CD4-positive, CD25-positive, alpha-beta regulatory T cell (primary cell): ENCODE measurements at regions not wholly inside any gene's neighbourhood (a gene's known extent, or its start where the extent isn't known, plus 50 kb on each side); places are given as distances from the start of the nearest gene placed in this dataset.
"Not testable (repeated sequence)": the region's sequence is repeated elsewhere in the genome, so short reads cannot be mapped to it uniquely, and the experiment has no call there.

Source experiments
- ATAC-seq, 2 donors: fragments of 150-1000 bp; cut with Tn5 transposase; one replicate each; pipeline ENCODE4 v1.10.0; 2021; ENCODE audit warnings: low read depth in 2 of 2, moderate number of reproducible peaks in 2 of 2, moderate library complexity in 1 of 2
- DNase-seq, 3 donors: peaks; one replicate each; pipeline versions ENCODE4 v3.0.0 to v3.0.0-alpha.2; 2012 to 2022; ENCODE audit warnings: mixed read lengths in 1 of 3
- H3K27ac ChIP-seq: one replicate; pipeline ENCODE4 v1.7.0; 2013; ENCODE audit warnings: mild to moderate bottlenecking, low read length; ENCODE audit not compliant: insufficient read depth, poor library complexity, severe bottlenecking
- H3K27me3 ChIP-seq: one replicate; pipeline ENCODE4 v1.7.0; 2013; ENCODE audit warnings: low read length; ENCODE audit not compliant: control insufficient read depth, insufficient read depth
- H3K36me3 ChIP-seq: one replicate; pipeline ENCODE4 v1.7.0; 2013; ENCODE audit warnings: mild to moderate bottlenecking, low read length, moderate library complexity; ENCODE audit not compliant: control insufficient read depth, insufficient read depth
- H3K4me1 ChIP-seq: 2 replicates; pipeline ENCODE4 v1.7.0; 2013; ENCODE audit warnings: mild to moderate bottlenecking, low read length; ENCODE audit not compliant: insufficient read depth, control insufficient read depth, poor library complexity, severe bottlenecking
- H3K4me3 ChIP-seq: one replicate; pipeline ENCODE4 v1.7.0; 2013; ENCODE audit warnings: low read depth, mild to moderate bottlenecking, low read length, moderate library complexity
- H3K9me3 ChIP-seq, 2 experiments: 1 replicate in 1 of 2; 2 replicates in 1 of 2; pipeline ENCODE4 v1.7.0; 2013; ENCODE audit warnings: low read length in 2 of 2, mild to moderate bottlenecking in 1 of 2, moderate library complexity in 1 of 2; ENCODE audit not compliant: control insufficient read depth in 2 of 2
- H3K27ac Mint-ChIP-seq, 3 donors: one replicate each; pipeline ENCODE4 v1.8.0; 2020 to 2022; ENCODE audit warnings: mild to moderate bottlenecking in 3 of 3, mixed read lengths in 3 of 3, moderate library complexity in 2 of 3
- H3K27me3 Mint-ChIP-seq: one replicate; pipeline ENCODE4 v1.8.0; 2022; ENCODE audit warnings: mild to moderate bottlenecking, mixed read lengths
- H3K36me3 Mint-ChIP-seq: one replicate; pipeline ENCODE4 v1.8.0; 2020; ENCODE audit warnings: mixed read lengths
- H3K4me1 Mint-ChIP-seq, 4 donors: one replicate each; pipeline ENCODE4 v1.8.0; 2020 to 2022; ENCODE audit warnings: mixed read lengths in 4 of 4, mild to moderate bottlenecking in 1 of 4
- H3K4me3 Mint-ChIP-seq, 4 donors: one replicate each; pipeline ENCODE4 v1.8.0; 2020 to 2022; ENCODE audit warnings: mild to moderate bottlenecking in 4 of 4, mixed read lengths in 4 of 4, moderate library complexity in 3 of 4
- H3K9me3 Mint-ChIP-seq, 7 donors: one replicate each; pipeline ENCODE4 v1.8.0; 2020 to 2022; ENCODE audit warnings: mixed read lengths in 7 of 7, mild to moderate bottlenecking in 3 of 7, moderate library complexity in 2 of 7

GRCh38 chrX:67094061-67094460 lies 449.8 kb upstream of the AR start:
- no peaks in the 10 kb centered on the region for H3K36me3 Mint-ChIP-seq
- Histone ChIP-seq H3K9me3 (no peaks in the 10 kb centered on the region), H3K36me3 (no peaks in the 10 kb centered on the region), H3K4me1 (no peaks in the 10 kb centered on the region), H3K27me3 (no peaks in the 10 kb centered on the region), H3K27ac (no peak overlapping the region), H3K4me3 (no peak overlapping the region)
- no peaks in the 10 kb centered on the region for H3K27me3 Mint-ChIP-seq
- peaks cover 0 to 5% (median 0%) of the 10 kb centered on the region in 7 donors for H3K9me3 Mint-ChIP-seq
- ATAC-seq (no peak), DNase-seq (no peak)
- no peaks in the 10 kb centered on the region for H3K4me1 Mint-ChIP-seq
- H3K4me3 Mint-ChIP-seq: no peak overlapping the region
- no peak overlapping the region for H3K27ac Mint-ChIP-seq

DNA sequence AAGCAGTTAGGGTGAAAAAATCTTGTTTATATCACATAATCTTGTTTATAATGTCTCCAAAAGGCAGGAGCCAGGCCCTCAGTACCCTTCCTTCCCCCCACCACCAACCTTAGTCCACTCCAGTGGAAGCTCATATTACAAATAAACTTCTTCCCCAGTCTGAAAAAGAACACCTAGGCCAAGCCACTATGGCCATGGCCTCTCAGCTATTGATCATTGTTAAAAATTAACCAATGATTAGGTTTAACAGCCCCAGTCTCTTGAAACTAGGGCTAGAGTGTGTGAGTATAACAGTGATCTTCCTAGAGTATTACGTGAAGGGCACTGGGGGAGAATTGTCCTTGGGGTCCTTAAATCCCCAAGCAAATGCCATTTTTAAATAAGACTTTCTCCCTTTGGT lies 411.9 kb upstream of the EDA2R start:
- DNase-seq (no peak), ATAC-seq (no peak)
- Histone ChIP-seq H3K36me3 (no peaks in the 10 kb centered on the region), H3K4me3 (no peak overlapping the region), H3K27me3 (no peaks in the 10 kb centered on the region), H3K9me3 (no peaks in the 10 kb centered on the region), H3K4me1 (no peaks in the 10 kb centered on the region), H3K27ac (no peak overlapping the region)
- Mint-ChIP-seq H3K36me3 (no peaks in the 10 kb centered on the region), H3K9me3 (peaks cover 0 to 4% (median 0%) of the 10 kb centered on the region in 7 donors), H3K4me3 (no peak overlapping the region), H3K27me3 (no peaks in the 10 kb centered on the region), H3K4me1 (no peaks in the 10 kb centered on the region), H3K27ac (no peak overlapping the region)

- Histone ChIP-seq H3K4me3 (no peak overlapping the region), H3K27ac (no peak overlapping the region), H3K27me3 (no peaks in the 10 kb centered on the region), H3K36me3 (no peaks in the 10 kb centered on the region), H3K9me3 (no peaks in the 10 kb centered on the region), H3K4me1 (no peaks in the 10 kb centered on the region)
- ATAC-seq (no peak), DNase-seq (no peak)
- Mint-ChIP-seq H3K4me3 (no peak overlapping the region), H3K36me3 (no peaks in the 10 kb centered on the region), H3K4me1 (no peaks in the 10 kb centered on the region), H3K27me3 (no peaks in the 10 kb centered on the region), H3K27ac (no peak overlapping the region), H3K9me3 (peaks cover 0 to 8% (median 0%) of the 10 kb centered on the region in 7 donors)
Measured at GRCh38 chrX:67044866-67045265, 406.0 kb upstream of the EDA2R start.

GRCh38 chrX:67044029-67044653 lies 405.3 kb upstream of the EDA2R start:
- ATAC-seq: no peak
- H3K27ac ChIP-seq: no peak overlapping the region
- H3K27me3 ChIP-seq: no peaks in the 10 kb centered on the region
- peaks cover 0 to 8% (median 0%) of the 10 kb centered on the region in 7 donors for H3K9me3 Mint-ChIP-seq
- no peaks in the 10 kb centered on the region for H3K4me1 ChIP-seq
- no peak overlapping the region for H3K4me3 ChIP-seq
- H3K36me3 Mint-ChIP-seq: no peaks in the 10 kb centered on the region
- H3K27me3 Mint-ChIP-seq: no peaks in the 10 kb centered on the region
- no peak for DNase-seq
- H3K9me3 ChIP-seq: no peaks in the 10 kb centered on the region
- H3K27ac Mint-ChIP-seq: no peak overlapping the region
- no peaks in the 10 kb centered on the region for H3K4me1 Mint-ChIP-seq
- H3K36me3 ChIP-seq: no peaks in the 10 kb centered on the region
- H3K4me3 Mint-ChIP-seq: no peak overlapping the region

- Histone ChIP-seq H3K9me3 (peaks cover 0 to 5% of the 10 kb centered on the region in 2 experiments), H3K4me3 (no peak overlapping the region), H3K36me3 (no peaks in the 10 kb centered on the region), H3K27me3 (no peaks in the 10 kb centered on the region), H3K4me1 (no peaks in the 10 kb centered on the region), H3K27ac (no peak overlapping the region)
- H3K27me3 Mint-ChIP-seq: no peaks in the 10 kb centered on the region
- H3K36me3 Mint-ChIP-seq: no peaks in the 10 kb centered on the region
- H3K9me3 Mint-ChIP-seq: peaks cover 0 to 13% (median 0%) of the 10 kb centered on the region in 7 donors
- ATAC-seq (no peak), DNase-seq (no peak)
- H3K4me1 Mint-ChIP-seq: no peaks in the 10 kb centered on the region
- no peak overlapping the region for H3K4me3 Mint-ChIP-seq
- no peak overlapping the region for H3K27ac Mint-ChIP-seq
Measured at GRCh38 chrX:67004451-67004850, 365.6 kb upstream of the EDA2R start.

- no peak overlapping the region for H3K27ac ChIP-seq
Measured at GRCh38 chrX:66994729-66995128, 355.9 kb upstream of the EDA2R start.

DNA sequence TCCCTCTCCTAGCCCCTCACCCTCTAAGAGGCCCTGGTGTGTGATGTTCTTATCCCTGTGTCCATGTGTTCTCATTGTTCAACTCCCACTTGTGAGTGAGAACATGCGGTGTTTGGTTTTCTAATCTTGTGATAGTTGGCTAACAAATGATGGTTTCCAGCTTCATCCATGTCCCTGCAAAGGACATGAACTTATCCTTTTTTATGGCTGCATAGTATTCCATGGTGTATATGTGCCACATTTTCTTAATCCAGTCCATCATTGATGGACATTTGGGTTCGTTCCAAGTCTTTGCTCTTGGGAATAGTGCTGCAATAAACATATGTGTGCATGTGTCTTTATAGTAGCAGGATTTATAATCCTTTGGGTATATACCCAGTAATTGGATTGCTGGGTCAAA lies 353.2 kb upstream of the EDA2R start:
- not testable (repeated sequence) for H3K4me3 Mint-ChIP-seq, H3K4me3 ChIP-seq, H3K4me1 ChIP-seq, H3K27me3 Mint-ChIP-seq, H3K9me3 Mint-ChIP-seq, ATAC-seq, H3K27ac ChIP-seq, H3K4me1 Mint-ChIP-seq, H3K9me3 ChIP-seq, H3K27me3 ChIP-seq, DNase-seq, H3K36me3 ChIP-seq, H3K27ac Mint-ChIP-seq, H3K36me3 Mint-ChIP-seq

More at GRCh38 chrX:66994729-66995128, 355.9 kb upstream of the EDA2R start:
- DNase-seq (no peak), ATAC-seq (no peak)
- H3K27me3 Mint-ChIP-seq: no peaks in the 10 kb centered on the region
- Histone ChIP-seq H3K36me3 (no peaks in the 10 kb centered on the region), H3K27me3 (no peaks in the 10 kb centered on the region), H3K9me3 (no peaks in the 10 kb centered on the region), H3K4me3 (no peak overlapping the region), H3K4me1 (no peaks in the 10 kb centered on the region)
- H3K36me3 Mint-ChIP-seq: no peaks in the 10 kb centered on the region
- H3K4me1 Mint-ChIP-seq: no peaks in the 10 kb centered on the region
- H3K9me3 Mint-ChIP-seq: peaks cover 0 to 5% (median 0%) of the 10 kb centered on the region in 7 donors
- H3K27ac Mint-ChIP-seq: no peak overlapping the region
- H3K4me3 Mint-ChIP-seq: no peak overlapping the region

- H3K27me3 Mint-ChIP-seq: no peaks in the 10 kb centered on the region
- Histone ChIP-seq H3K36me3 (no peaks in the 10 kb centered on the region), H3K4me3 (no peak overlapping the region), H3K27ac (no peak overlapping the region), H3K27me3 (no peaks in the 10 kb centered on the region), H3K4me1 (no peaks in the 10 kb centered on the region), H3K9me3 (no peaks in the 10 kb centered on the region)
- H3K4me3 Mint-ChIP-seq: no peak overlapping the region
- H3K9me3 Mint-ChIP-seq: peaks cover 0 to 4% (median 0%) of the 10 kb centered on the region in 7 donors
- H3K4me1 Mint-ChIP-seq: no peaks in the 10 kb centered on the region
- H3K27ac Mint-ChIP-seq: no peak overlapping the region
- no peaks in the 10 kb centered on the region for H3K36me3 Mint-ChIP-seq
- no peak for ATAC-seq
- no peak for DNase-seq
Measured at GRCh38 chrX:66988331-66988730, 349.5 kb upstream of the EDA2R start.
